ENCODE measurements at regions not wholly inside any gene's neighbourhood (a gene's known extent, or its start where the extent isn't known, plus 50 kb on each side); places are given as distances from the start of the nearest gene placed in this dataset.

GRCh38 chrX:117768861-117769604, 347.6 kb downstream of the KLHL13 start:
- peak in 1 of 2 donors; percentile 30 for DNase-seq
- no peak overlapping the region for H3K4me3 ChIP-seq
- no peaks in the 10 kb centered on the region for H3K36me3 ChIP-seq
- 93 to 94% methylated on average over 6 to 29 of the region's 37 CpGs for WGBS, 2 donors
- ATAC-seq (ENCODE audit: low FRiP score in 2 of 2), result no peak
- no peak overlapping the region for H3K27ac ChIP-seq
- H3K4me1 ChIP-seq, result no peaks in the 10 kb centered on the region
- H3K27me3 ChIP-seq, result no peaks in the 10 kb centered on the region
- H3K9me3 ChIP-seq, result no peaks in the 10 kb centered on the region
- TF ChIP-seq POLR2AphosphoS5 (IDR thresholded peaks at IDR 0.05), result no peak
- no peak for TF ChIP-seq EP300 (IDR thresholded peaks at IDR 0.05)
- TF ChIP-seq POLR2A (IDR thresholded peaks at IDR 0.05), result no peak

GRCh38 chrX:117765211-117765610, 351.4 kb downstream of the KLHL13 start:
- WGBS, 2 donors, result 26 to 85% methylated on average over 1 of the region's 1 CpG
- Histone ChIP-seq H3K4me1 (no peaks in the 10 kb centered on the region), H3K27me3 (no peaks in the 10 kb centered on the region), H3K4me3 (no peak overlapping the region), H3K9me3 (no peaks in the 10 kb centered on the region), H3K36me3 (no peaks in the 10 kb centered on the region), H3K27ac (no peak overlapping the region)
- no peak for TF ChIP-seq CTCF (IDR thresholded peaks at IDR 0.05)
- no peak for TF ChIP-seq EP300 (IDR thresholded peaks at IDR 0.05)
- no peak for TF ChIP-seq POLR2A (IDR thresholded peaks at IDR 0.05)
- no peak for TF ChIP-seq POLR2AphosphoS5 (IDR thresholded peaks at IDR 0.05)
- ATAC-seq (ENCODE audit: low FRiP score in 2 of 2), result no peak
- no peak for DNase-seq

- H3K9me3 ChIP-seq, result no peaks in the 10 kb centered on the region
- H3K36me3 ChIP-seq, result no peaks in the 10 kb centered on the region
- no peak for DNase-seq
- TF ChIP-seq POLR2A (IDR thresholded peaks at IDR 0.05) (no peak), POLR2AphosphoS5 (IDR thresholded peaks at IDR 0.05) (no peak), CTCF (IDR thresholded peaks at IDR 0.05) (no peak), EP300 (IDR thresholded peaks at IDR 0.05) (no peak)
- no peaks in the 10 kb centered on the region for H3K4me1 ChIP-seq
- H3K27me3 ChIP-seq, result no peaks in the 10 kb centered on the region
- no peak for ATAC-seq (ENCODE audit: low FRiP score in 2 of 2)
- H3K27ac ChIP-seq, result no peak overlapping the region
- H3K4me3 ChIP-seq, result no peak overlapping the region
These were observed 363.9 kb downstream of the KLHL13 start for GRCh38 chrX:117752745-117753144.

GRCh38 chrX:117751155-117751554, 365.5 kb downstream of the KLHL13 start:
- ATAC-seq (ENCODE audit: low FRiP score in 2 of 2) (no peak), DNase-seq (no peak)
- no peak overlapping the region for H3K27ac ChIP-seq
- WGBS, 2 donors, result 69 to 70% methylated on average over 2 of the region's 2 CpGs
- no peaks in the 10 kb centered on the region for H3K36me3 ChIP-seq
- H3K4me3 ChIP-seq, result no peak overlapping the region
- no peaks in the 10 kb centered on the region for H3K4me1 ChIP-seq
- H3K27me3 ChIP-seq, result no peaks in the 10 kb centered on the region
- TF ChIP-seq POLR2AphosphoS5 (IDR thresholded peaks at IDR 0.05) (no peak), POLR2A (IDR thresholded peaks at IDR 0.05) (no peak), CTCF (IDR thresholded peaks at IDR 0.05) (no peak), EP300 (IDR thresholded peaks at IDR 0.05) (no peak)
- H3K9me3 ChIP-seq, result no peaks in the 10 kb centered on the region

GRCh38 chrX:117744958-117745357, 371.7 kb downstream of the KLHL13 start:
- no peaks in the 10 kb centered on the region for H3K9me3 ChIP-seq
- no peak for DNase-seq
- no peaks in the 10 kb centered on the region for H3K27me3 ChIP-seq
- H3K27ac ChIP-seq, result no peak overlapping the region
- no peak for ATAC-seq (ENCODE audit: low FRiP score in 2 of 2)
- no peak overlapping the region for H3K4me3 ChIP-seq
- H3K4me1 ChIP-seq, result no peaks in the 10 kb centered on the region
- no peaks in the 10 kb centered on the region for H3K36me3 ChIP-seq
- TF ChIP-seq CTCF (IDR thresholded peaks at IDR 0.05), result no peak
- TF ChIP-seq POLR2AphosphoS5 (IDR thresholded peaks at IDR 0.05), result no peak
- no peak for TF ChIP-seq EP300 (IDR thresholded peaks at IDR 0.05)
- TF ChIP-seq POLR2A (IDR thresholded peaks at IDR 0.05), result no peak

Data from upper lobe of left lung (tissue), 6 donors.